Calu3 (cell line): ENCODE measurements at regions not wholly inside any gene's neighbourhood (a gene's known extent, or its start where the extent isn't known, plus 50 kb on each side); places are given as distances from the start of the nearest gene placed in this dataset.

ENCODE experiments used
- BruUV-seq: library from RNA; stranded (reverse); fragments of 400-500 nt; replicated peaks from 2 replicates; lab custom pipeline; 2021; lab: Mats Ljungman, UMichigan
- CTCF ChIA-PET: fragments of 300-600 bp; sonication (Branson Sonifier 250); formaldehyde crosslinking; loops from one replicate; lab custom pipeline; 2022; ENCODE audit warnings: antibody characterized with exemption; lab: Charles Lee
- DNase-seq: peaks from one replicate; pipeline ENCODE4 v3.0.0; 2022
- H3K27ac Mint-ChIP-seq: one replicate; pipeline ENCODE4 v1.8.0; 2022; ENCODE audit warnings: mixed read lengths; ENCODE audit not compliant: unreplicated experiment
- H3K27me3 Mint-ChIP-seq: one replicate; pipeline ENCODE4 v1.8.0; 2022; ENCODE audit warnings: mixed read lengths; ENCODE audit not compliant: unreplicated experiment
- H3K36me3 Mint-ChIP-seq: one replicate; pipeline ENCODE4 v1.8.0; 2022; ENCODE audit warnings: mild to moderate bottlenecking, moderate library complexity, mixed read lengths; ENCODE audit not compliant: insufficient read depth, unreplicated experiment
- H3K4me1 Mint-ChIP-seq: one replicate; pipeline ENCODE4 v1.8.0; 2022; ENCODE audit warnings: mild to moderate bottlenecking, low read depth, mixed read lengths; ENCODE audit not compliant: unreplicated experiment
- H3K4me3 Mint-ChIP-seq: one replicate; pipeline ENCODE4 v1.8.0; 2022; ENCODE audit warnings: mild to moderate bottlenecking, low read depth, moderate library complexity, mixed read lengths; ENCODE audit not compliant: unreplicated experiment
- H3K9me3 Mint-ChIP-seq: one replicate; pipeline ENCODE4 v1.8.0; 2022; ENCODE audit warnings: low read depth, mixed read lengths; ENCODE audit not compliant: unreplicated experiment
- CTCF ChIP-seq: fragments of 200-600 bp; IDR thresholded peaks from one replicate; pipeline ENCODE4 v1.8.0; 2022; ENCODE audit warnings: antibody characterized with exemption; ENCODE audit not compliant: unreplicated experiment
- intact Hi-C: fragments of 100-400 bp; cut with micrococcal nuclease; formaldehyde crosslinking; loops from one replicate; pipeline ENCODE4 v1.10.0; 2022; ENCODE audit not compliant: unreplicated experiment

- Mint-ChIP-seq H3K27me3 (no peaks in the 10 kb centered on the region), H3K9me3 (no peaks in the 10 kb centered on the region), H3K36me3 (peaks cover 5% of the 10 kb centered on the region), H3K4me1 (peaks cover 57% of the 10 kb centered on the region), H3K27ac (no peak overlapping the region), H3K4me3 (no peak overlapping the region)
- TF ChIP-seq CTCF, result no peak
- CTCF ChIA-PET, result interaction anchor here (0.8 to 1.6 kb wide), 5 partner anchors 10 to 64 kb away, joined by 3 to 10 read pairs (median 5); no protein-coding TSS in a partner anchor
- intact Hi-C loops, result no loop called here
- DNase-seq, result peak; percentile 32
- BruUV-seq, result no TSS peak
Observed at GRCh38 chr1:39127513-39127912, 77.0 kb upstream of the MACF1 start.

GRCh38 chr1:39128126-39128525 is 76.4 kb upstream of the MACF1 start:
- intact Hi-C loops, result no loop called here
- no peaks in the 10 kb centered on the region for H3K27me3 Mint-ChIP-seq
- no peak for DNase-seq
- no TSS peak for BruUV-seq
- peaks cover 63% of the 10 kb centered on the region for H3K4me1 Mint-ChIP-seq
- peaks cover 5% of the 10 kb centered on the region for H3K36me3 Mint-ChIP-seq
- H3K9me3 Mint-ChIP-seq, result no peaks in the 10 kb centered on the region
- no peak overlapping the region for H3K4me3 Mint-ChIP-seq
- no peak for TF ChIP-seq CTCF
- peak overlapping the region; percentile 80 for H3K27ac Mint-ChIP-seq
- CTCF ChIA-PET, result interaction anchor here (1.2 to 1.6 kb wide), 2 partner anchors 11 to 64 kb away, joined by 8 to 10 read pairs; no protein-coding TSS in a partner anchor

- no peaks in the 10 kb centered on the region for H3K27me3 Mint-ChIP-seq
- no peaks in the 10 kb centered on the region for H3K9me3 Mint-ChIP-seq
- DNase-seq, result peak; percentile 83
- peak overlapping the region; percentile 8 for H3K4me3 Mint-ChIP-seq
- peaks cover 67% of the 10 kb centered on the region for H3K4me1 Mint-ChIP-seq
- H3K27ac Mint-ChIP-seq, result peak overlapping the region; percentile 80
- no peak for TF ChIP-seq CTCF
- H3K36me3 Mint-ChIP-seq, result peaks cover 5% of the 10 kb centered on the region
- CTCF ChIA-PET, result interaction anchor here (1.0 kb wide), 1 partner anchor 63 kb away, joined by 5 read pairs; no protein-coding TSS in a partner anchor
- BruUV-seq, result no TSS peak
- intact Hi-C loops, result loop anchor here (1.0 kb wide), 1 partner anchor 129 kb away; no protein-coding TSS in a partner anchor
Observed at GRCh38 chr1:39128959-39129358, 75.5 kb upstream of the MACF1 start.

- CTCF ChIA-PET, result interaction anchor here (1.0 kb wide), 1 partner anchor 62 kb away, joined by 5 read pairs; no protein-coding TSS in a partner anchor
Observed at GRCh38 chr1:39129514-39129913, 75.0 kb upstream of the MACF1 start.

More at GRCh38 chr1:39129514-39129913, 75.0 kb upstream of the MACF1 start:
- peak; percentile 13 for DNase-seq
- Mint-ChIP-seq H3K36me3 (peaks cover 5% of the 10 kb centered on the region), H3K27me3 (no peaks in the 10 kb centered on the region), H3K27ac (peak overlapping the region; percentile 80), H3K9me3 (no peaks in the 10 kb centered on the region), H3K4me1 (peaks cover 66% of the 10 kb centered on the region), H3K4me3 (peak overlapping the region; percentile 8)
- intact Hi-C loops, result loop anchor here (1.0 kb wide), 1 partner anchor 129 kb away; no protein-coding TSS in a partner anchor
- no TSS peak for BruUV-seq
- TF ChIP-seq CTCF, result no peak
